ENCODE measurements at regions not wholly inside any gene's neighbourhood (a gene's known extent, or its start where the extent isn't known, plus 50 kb on each side); places are given as distances from the start of the nearest gene placed in this dataset.
"Not testable (repeated sequence)": the region's sequence is repeated elsewhere in the genome, so short reads cannot be mapped to it uniquely, and the experiment has no call there.

DNA sequence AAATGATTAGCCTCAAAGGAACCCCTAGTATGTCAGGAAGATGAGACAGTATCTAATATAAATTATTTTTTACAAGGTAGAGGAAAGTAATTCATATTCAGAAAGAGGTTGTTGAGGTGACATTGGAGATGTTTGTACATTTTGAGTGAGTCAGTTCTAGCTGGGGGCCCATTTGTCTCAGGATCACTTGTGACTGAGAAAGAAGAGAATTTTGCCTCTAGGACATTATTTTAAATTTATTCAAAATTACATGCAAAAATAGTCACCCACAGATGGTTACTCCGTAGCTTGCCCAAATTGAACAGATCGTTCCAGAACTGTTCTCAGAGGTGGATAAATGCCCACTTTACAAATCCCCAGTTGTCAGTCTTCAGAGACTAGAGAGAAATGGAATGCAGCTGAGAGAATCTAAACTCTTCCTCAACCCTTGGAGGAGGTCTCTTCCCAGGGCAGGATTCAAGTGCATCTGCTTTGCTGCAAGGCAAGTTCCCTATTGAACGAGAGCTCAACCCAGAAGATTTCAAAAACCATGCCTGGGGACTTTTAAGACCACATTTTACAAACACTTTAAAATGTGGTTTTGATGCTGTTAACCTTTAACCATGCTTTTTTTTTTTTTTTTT lies 987.8 kb upstream of the ADAMTS5 start:
- TF ChIP-seq, protein P1, sequence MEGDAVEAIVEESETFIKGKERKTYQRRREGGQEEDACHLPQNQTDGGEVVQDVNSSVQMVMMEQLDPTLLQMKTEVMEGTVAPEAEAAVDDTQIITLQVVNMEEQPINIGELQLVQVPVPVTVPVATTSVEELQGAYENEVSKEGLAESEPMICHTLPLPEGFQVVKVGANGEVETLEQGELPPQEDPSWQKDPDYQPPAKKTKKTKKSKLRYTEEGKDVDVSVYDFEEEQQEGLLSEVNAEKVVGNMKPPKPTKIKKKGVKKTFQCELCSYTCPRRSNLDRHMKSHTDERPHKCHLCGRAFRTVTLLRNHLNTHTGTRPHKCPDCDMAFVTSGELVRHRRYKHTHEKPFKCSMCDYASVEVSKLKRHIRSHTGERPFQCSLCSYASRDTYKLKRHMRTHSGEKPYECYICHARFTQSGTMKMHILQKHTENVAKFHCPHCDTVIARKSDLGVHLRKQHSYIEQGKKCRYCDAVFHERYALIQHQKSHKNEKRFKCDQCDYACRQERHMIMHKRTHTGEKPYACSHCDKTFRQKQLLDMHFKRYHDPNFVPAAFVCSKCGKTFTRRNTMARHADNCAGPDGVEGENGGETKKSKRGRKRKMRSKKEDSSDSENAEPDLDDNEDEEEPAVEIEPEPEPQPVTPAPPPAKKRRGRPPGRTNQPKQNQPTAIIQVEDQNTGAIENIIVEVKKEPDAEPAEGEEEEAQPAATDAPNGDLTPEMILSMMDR (IDR thresholded peaks at IDR 0.05): no peak
- 69 to 82% methylated on average over 3 of the region's 3 CpGs for WGBS, 2 donors
- intact Hi-C loops (cut with DNase I): no loop called here
- H3K27me3 ChIP-seq: no peaks in the 10 kb centered on the region
- H3K27ac ChIP-seq: no peak overlapping the region
- H3K4me3 ChIP-seq: no peak overlapping the region
- H3K9me3 ChIP-seq: peaks cover 0 to 4% (median 0%) of the 10 kb centered on the region in 11 donors
- no peak for DNase-seq
- no peaks in the 10 kb centered on the region for H3K36me3 ChIP-seq
- no peaks in the 10 kb centered on the region for H3K4me1 ChIP-seq
- ATAC-seq: peak in 1 of 8 donors; percentile 39

DNA sequence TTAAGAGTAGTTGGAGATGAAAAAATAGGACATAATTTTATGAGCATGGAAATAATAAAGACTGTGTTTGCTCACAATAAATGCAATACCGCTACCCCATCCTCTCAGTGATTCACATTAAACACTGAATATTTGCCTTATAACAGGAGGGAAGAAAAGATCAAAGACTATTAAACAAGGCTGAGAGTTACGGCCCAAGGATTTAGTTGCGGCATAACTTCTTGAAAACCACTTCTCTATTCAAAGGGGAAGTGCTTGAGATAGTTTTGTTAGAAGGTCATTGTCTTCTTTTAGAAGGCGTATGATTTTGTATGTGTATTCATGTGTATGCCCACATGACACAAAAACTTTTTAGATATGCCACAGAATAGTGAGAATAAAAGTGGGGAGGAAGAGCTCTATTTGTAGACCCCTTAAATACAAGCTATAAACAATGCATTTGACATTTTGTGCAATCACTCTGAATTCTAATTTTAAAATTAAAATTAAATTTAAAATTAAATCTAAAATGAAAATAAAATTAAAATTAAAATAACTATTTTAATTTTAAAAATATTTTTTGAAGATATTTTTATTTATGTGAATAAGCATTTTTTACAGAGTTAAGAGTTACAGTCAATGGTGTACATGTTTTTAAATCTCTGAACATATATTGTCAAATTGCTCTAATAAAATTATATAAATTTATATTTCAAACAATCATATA lies 986.6 kb upstream of the ADAMTS5 start:
- H3K27ac ChIP-seq: no peak overlapping the region
- H3K4me3 ChIP-seq: no peak overlapping the region
- 60 to 70% methylated on average over 4 of the region's 4 CpGs for WGBS, 2 donors
- DNase-seq (no peak), ATAC-seq (no peak)
- H3K36me3 ChIP-seq: no peaks in the 10 kb centered on the region
- H3K4me1 ChIP-seq: no peaks in the 10 kb centered on the region
- no peaks in the 10 kb centered on the region for H3K9me3 ChIP-seq
- TF ChIP-seq, protein P1 (IDR thresholded peaks at IDR 0.05): no peak
- H3K27me3 ChIP-seq: no peaks in the 10 kb centered on the region
- intact Hi-C loops (cut with DNase I): no loop called here

DNA sequence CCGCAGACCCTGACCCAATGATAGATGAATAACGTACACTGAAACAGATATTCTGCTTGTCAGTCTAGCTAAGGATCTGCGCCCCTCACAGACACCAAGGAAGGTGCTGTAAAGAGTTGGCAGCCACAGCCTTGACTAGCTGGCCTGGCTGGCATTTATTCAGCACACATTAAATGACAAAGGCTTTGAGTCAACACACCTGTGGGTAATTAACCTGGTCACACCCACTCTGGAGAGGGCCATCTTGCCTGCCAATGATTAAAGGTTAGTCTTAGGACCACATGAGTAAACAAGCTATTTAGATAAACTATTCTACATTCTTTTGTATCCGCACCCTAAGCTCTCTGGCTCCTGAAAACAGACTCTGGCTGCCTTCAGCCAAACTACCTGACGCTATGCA lies 982.2 kb upstream of the ADAMTS5 start:
- intact Hi-C loops (cut with DNase I); H3K36me3 ChIP-seq; H3K4me1 ChIP-seq; H3K27ac ChIP-seq; ATAC-seq; H3K4me3 ChIP-seq; H3K9me3 ChIP-seq; DNase-seq; H3K27me3 ChIP-seq: not testable (repeated sequence)
- WGBS, 2 donors: 95 to 97% methylated on average over 5 of the region's 5 CpGs

DNA sequence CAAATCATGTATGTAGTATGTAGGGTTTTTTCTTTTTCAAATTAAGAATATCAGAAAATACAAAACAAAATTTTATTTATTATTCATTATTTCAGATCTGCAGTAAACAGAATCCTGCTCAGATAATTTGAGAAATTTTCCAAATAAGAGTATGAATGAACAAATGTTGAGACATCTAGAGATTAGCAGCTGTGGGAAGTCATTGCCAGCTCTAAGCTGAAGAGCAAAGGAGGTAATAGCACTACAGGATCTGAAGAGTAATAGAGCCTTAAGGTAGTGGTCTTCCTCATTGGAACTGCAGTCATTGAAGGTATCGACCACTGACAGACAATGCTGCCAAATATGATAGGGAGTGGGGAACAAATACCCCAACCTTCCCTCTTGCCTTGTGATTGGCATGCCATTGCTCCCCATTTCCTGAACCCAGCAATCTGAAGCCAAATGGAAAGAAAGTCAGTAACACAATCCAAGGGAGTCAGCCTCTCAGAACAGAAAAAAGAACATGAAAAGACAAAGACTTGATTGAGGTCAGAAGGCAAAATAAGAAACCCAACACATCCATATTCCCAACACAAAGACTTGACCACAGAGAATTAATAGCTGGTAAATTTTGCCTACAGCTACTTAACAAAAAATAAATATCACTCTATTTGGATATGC lies 963.4 kb upstream of the ADAMTS5 start:
- peak overlapping the region in 3 of 10 donors; percentile 26 to 53 (median 44) for H3K27ac ChIP-seq
- H3K4me1 ChIP-seq; H3K4me3 ChIP-seq; intact Hi-C loops (cut with DNase I); DNase-seq; H3K36me3 ChIP-seq; H3K27me3 ChIP-seq; H3K9me3 ChIP-seq: not testable (repeated sequence)
- 87 to 90% methylated on average over 1 of the region's 1 CpG for WGBS, 2 donors
- peak in 5 of 8 donors; percentile 54 to 67 (median 58) for ATAC-seq

DNA sequence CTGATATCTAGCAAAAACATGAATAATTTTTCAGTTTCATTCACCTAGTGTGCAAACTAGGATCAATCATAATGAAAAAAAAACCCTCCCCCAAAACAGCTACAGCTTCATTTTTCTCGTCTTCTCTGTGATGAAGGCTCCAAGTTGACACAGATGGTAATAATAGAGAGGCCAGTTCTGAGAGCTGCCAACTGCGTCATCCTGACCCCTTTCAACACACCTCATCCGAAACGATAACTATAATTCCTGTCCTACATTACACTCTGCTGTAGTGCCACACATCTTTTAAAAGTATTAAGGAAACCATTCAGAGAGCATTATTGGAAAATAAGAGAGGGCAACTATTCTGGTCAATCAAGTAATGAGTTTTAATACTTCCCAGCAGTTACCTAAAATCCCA lies 962.3 kb upstream of the ADAMTS5 start:
- ATAC-seq: peak in 7 of 8 donors; percentile 58 to 88 (median 73)
- H3K4me3 ChIP-seq; H3K27me3 ChIP-seq; H3K36me3 ChIP-seq; DNase-seq; intact Hi-C loops (cut with DNase I); H3K4me1 ChIP-seq; H3K9me3 ChIP-seq: not testable (repeated sequence)
- WGBS, 2 donors: 64 to 75% methylated on average over 4 of the region's 4 CpGs
- peak overlapping the region in 3 of 10 donors; percentile 35 to 48 (median 44) for H3K27ac ChIP-seq

DNA sequence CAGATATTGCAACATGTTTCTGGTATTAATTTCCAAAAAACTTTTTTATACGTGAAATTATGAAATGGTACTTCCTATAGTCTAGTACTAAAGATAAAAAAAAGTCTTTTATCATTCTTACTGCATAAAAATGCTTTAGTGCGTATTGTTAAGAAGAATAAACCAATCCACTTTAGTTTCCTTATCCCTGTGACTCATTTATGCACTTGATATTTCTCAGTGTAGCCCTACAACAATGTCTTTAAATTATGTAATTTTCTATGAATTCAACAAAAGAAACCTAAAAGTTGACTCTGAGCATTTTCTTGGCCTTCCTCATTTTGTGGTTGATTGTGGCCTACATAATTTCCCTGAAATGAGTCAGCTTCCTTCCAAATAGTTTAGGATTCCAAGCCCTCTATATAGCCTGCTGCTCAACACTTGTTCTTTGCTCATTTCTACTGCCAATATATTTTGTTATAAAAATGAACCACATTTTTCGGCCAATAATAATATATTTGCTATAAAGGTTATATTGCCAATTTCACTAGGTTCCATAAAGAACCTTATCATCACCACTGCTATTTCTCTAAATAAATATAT lies 961.7 kb upstream of the ADAMTS5 start:
- H3K9me3 ChIP-seq; intact Hi-C loops (cut with DNase I); H3K27me3 ChIP-seq; H3K4me3 ChIP-seq; H3K4me1 ChIP-seq; H3K27ac ChIP-seq; DNase-seq; H3K36me3 ChIP-seq: not testable (repeated sequence)
- ATAC-seq: peak in 5 of 8 donors; percentile 26 to 68 (median 39)
- whole genome bisulfite sequencing, 2 donors: 72 to 75% methylated on average over 3 of the region's 3 CpGs

DNA sequence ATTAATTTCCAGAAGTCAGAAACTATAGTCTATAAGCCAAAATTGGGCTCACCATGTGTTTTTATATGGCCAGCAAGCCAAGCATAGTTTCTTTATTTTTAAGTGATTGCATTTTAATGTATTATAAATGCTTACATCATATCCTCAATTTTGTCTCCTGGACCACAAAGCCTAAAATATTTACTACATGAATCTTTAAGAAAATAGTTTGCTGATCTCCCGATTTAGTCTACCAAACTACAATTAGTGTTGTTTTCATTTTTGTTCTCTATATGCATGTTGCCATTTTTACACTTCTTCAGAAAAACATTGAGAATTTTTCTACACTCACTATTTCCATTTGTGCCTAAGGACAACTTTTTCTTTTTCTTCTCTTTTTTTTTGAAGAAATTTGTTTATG lies 954.5 kb upstream of the ADAMTS5 start:
- 0 to 89% methylated on average over 1 of the region's 1 CpG for WGBS, 2 donors
- intact Hi-C loops (cut with DNase I); DNase-seq; H3K4me3 ChIP-seq; H3K9me3 ChIP-seq; H3K27me3 ChIP-seq; H3K27ac ChIP-seq; H3K4me1 ChIP-seq; H3K36me3 ChIP-seq; ATAC-seq: not testable (repeated sequence)

DNA sequence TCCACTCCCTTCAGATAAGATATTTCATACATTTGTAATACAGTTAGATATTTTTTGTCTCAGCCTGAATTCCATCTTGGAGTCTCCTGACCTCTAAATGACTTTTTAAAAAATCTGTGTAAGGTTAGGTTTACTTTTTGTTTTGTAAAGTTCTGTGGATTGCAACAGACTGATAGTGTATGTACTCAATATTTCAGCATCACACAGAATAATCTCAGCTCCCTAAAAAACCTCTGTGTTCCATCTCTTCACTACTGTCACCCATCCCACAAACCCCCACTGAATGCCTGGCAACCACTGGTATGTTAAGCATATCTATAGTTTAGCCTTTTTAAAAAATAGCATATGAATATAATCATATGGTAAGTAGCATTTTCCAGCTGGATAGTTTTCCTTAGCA lies 951.1 kb upstream of the ADAMTS5 start:
- ATAC-seq; H3K4me1 ChIP-seq; H3K4me3 ChIP-seq; H3K36me3 ChIP-seq; H3K27me3 ChIP-seq; intact Hi-C loops (cut with DNase I); H3K27ac ChIP-seq; DNase-seq: not testable (repeated sequence)
- peaks cover 0 to 10% (median 0%) of the 10 kb centered on the region in 11 donors for H3K9me3 ChIP-seq

DNA sequence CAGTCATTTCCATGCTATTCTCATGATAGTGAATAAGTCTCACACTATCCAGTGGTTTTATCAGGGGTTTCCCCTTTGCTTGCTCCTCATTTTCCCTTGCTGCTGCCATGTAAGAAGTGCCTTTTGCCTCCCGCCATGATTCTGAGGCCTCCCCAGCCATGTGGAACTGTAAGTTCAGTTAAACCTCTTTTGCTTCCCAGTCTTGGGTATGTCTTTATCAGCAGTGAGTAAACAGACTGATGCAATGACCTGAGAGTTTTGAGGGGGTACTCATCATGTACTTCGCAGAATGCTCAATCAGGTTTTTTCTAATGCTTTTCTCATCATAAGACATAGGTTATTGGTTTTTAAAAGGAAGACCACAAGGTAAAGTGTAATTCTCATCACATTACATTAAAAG lies 949.4 kb upstream of the ADAMTS5 start:
- H3K27ac ChIP-seq; intact Hi-C loops (cut with DNase I); H3K9me3 ChIP-seq; DNase-seq; ATAC-seq; H3K27me3 ChIP-seq; H3K36me3 ChIP-seq; H3K4me1 ChIP-seq; H3K4me3 ChIP-seq: not testable (repeated sequence)
- 91 to 95% methylated on average over 2 of the region's 2 CpGs for WGBS, 2 donors

Data from heart right ventricle (tissue), 16 donors.